ENCODE measurements at regions not wholly inside any gene's neighbourhood (a gene's known extent, or its start where the extent isn't known, plus 50 kb on each side); places are given as distances from the start of the nearest gene placed in this dataset.

DNA sequence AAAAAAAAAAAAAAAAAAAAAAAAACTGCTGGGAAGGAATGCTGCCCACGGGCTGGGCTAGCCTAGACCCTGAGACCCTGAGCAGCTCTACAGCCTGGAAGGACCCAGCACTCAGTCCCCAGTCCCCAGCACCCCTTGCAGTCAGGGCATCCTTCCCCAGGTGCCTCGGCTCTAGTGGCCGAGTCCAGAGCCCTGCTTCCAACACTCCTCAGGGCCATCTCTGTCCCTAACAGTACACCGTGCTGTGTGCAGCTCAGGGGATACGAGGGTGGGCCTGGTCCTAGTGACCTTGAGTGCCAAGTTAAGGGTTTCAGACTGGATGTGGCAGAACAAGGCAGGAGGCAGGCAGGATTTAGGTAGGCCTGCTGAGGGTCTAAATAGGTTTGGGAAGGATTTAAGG, 50.2 kb upstream of the LRP8 start:
- Mint-ChIP-seq H3K36me3 (ENCODE audit: insufficient read depth, unreplicated experiment) (no peaks in the 10 kb centered on the region), H3K4me3 (ENCODE audit: low read depth, unreplicated experiment) (no peak overlapping the region), H3K9me3 (ENCODE audit: low read depth, unreplicated experiment) (no peaks in the 10 kb centered on the region), H3K27me3 (ENCODE audit: unreplicated experiment) (peaks cover 33% of the 10 kb centered on the region), H3K4me1 (ENCODE audit: low read depth, unreplicated experiment) (peaks cover 14% of the 10 kb centered on the region), H3K27ac (ENCODE audit: unreplicated experiment) (no peak overlapping the region)
- intact Hi-C loops (cut with micrococcal nuclease; ENCODE audit: unreplicated experiment) = no loop called here
- CTCF ChIA-PET = interaction anchor here (0.6 kb wide), 1 partner anchor 54 kb away, joined by 3 read pairs; no protein-coding TSS in a partner anchor
- TF ChIP-seq, protein P1, sequence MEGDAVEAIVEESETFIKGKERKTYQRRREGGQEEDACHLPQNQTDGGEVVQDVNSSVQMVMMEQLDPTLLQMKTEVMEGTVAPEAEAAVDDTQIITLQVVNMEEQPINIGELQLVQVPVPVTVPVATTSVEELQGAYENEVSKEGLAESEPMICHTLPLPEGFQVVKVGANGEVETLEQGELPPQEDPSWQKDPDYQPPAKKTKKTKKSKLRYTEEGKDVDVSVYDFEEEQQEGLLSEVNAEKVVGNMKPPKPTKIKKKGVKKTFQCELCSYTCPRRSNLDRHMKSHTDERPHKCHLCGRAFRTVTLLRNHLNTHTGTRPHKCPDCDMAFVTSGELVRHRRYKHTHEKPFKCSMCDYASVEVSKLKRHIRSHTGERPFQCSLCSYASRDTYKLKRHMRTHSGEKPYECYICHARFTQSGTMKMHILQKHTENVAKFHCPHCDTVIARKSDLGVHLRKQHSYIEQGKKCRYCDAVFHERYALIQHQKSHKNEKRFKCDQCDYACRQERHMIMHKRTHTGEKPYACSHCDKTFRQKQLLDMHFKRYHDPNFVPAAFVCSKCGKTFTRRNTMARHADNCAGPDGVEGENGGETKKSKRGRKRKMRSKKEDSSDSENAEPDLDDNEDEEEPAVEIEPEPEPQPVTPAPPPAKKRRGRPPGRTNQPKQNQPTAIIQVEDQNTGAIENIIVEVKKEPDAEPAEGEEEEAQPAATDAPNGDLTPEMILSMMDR (IDR thresholded peaks at IDR 0.05; ENCODE audit: unreplicated experiment) = no peak
- BruUV-seq (replicated peaks) = no TSS peak
- no peak for DNase-seq

- H3K27ac Mint-ChIP-seq (ENCODE audit: unreplicated experiment) = no peak overlapping the region
- H3K4me3 Mint-ChIP-seq (ENCODE audit: low read depth, unreplicated experiment) = no peak overlapping the region
- H3K9me3 Mint-ChIP-seq (ENCODE audit: low read depth, unreplicated experiment) = no peaks in the 10 kb centered on the region
- intact Hi-C loops (cut with micrococcal nuclease; ENCODE audit: unreplicated experiment) = no loop called here
- no peak for DNase-seq
- TF ChIP-seq, protein P1 (IDR thresholded peaks at IDR 0.05; ENCODE audit: unreplicated experiment) = no peak
- BruUV-seq (replicated peaks) = no TSS peak
- H3K4me1 Mint-ChIP-seq (ENCODE audit: low read depth, unreplicated experiment) = peaks cover 14% of the 10 kb centered on the region
- H3K36me3 Mint-ChIP-seq (ENCODE audit: insufficient read depth, unreplicated experiment) = no peaks in the 10 kb centered on the region
- peaks cover 33% of the 10 kb centered on the region for H3K27me3 Mint-ChIP-seq (ENCODE audit: unreplicated experiment)
- CTCF ChIA-PET = no interaction called here
Measured at GRCh38 chr1:53378932-53379661, 51.2 kb upstream of the LRP8 start.

DNA sequence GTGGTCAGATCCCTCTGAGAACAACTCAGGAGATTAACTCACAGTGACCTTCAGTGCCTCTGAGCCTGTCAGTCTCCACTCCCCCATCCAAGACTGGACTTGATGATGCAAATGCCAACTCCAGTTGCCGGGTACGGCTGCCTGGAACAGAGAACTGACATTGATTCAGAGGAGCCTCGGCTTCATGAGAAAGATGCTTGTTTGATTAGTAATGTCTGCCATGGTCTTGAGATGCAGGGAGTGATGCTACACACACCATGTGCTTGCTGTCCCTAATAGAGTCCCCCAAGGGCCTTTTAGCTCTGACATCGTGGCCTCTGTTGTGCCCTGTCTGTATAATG, 51.8 kb upstream of the LRP8 start:
- no peak for DNase-seq
- intact Hi-C loops (cut with micrococcal nuclease; ENCODE audit: unreplicated experiment) = no loop called here
- peaks cover 32% of the 10 kb centered on the region for H3K27me3 Mint-ChIP-seq (ENCODE audit: unreplicated experiment)
- no peak overlapping the region for H3K27ac Mint-ChIP-seq (ENCODE audit: unreplicated experiment)
- no peaks in the 10 kb centered on the region for H3K36me3 Mint-ChIP-seq (ENCODE audit: insufficient read depth, unreplicated experiment)
- TF ChIP-seq, protein P1 (IDR thresholded peaks at IDR 0.05; ENCODE audit: unreplicated experiment) = no peak
- CTCF ChIA-PET = no interaction called here
- H3K4me3 Mint-ChIP-seq (ENCODE audit: low read depth, unreplicated experiment) = no peak overlapping the region
- H3K4me1 Mint-ChIP-seq (ENCODE audit: low read depth, unreplicated experiment) = peaks cover 14% of the 10 kb centered on the region
- no TSS peak for BruUV-seq (replicated peaks)
- no peaks in the 10 kb centered on the region for H3K9me3 Mint-ChIP-seq (ENCODE audit: low read depth, unreplicated experiment)

DNA sequence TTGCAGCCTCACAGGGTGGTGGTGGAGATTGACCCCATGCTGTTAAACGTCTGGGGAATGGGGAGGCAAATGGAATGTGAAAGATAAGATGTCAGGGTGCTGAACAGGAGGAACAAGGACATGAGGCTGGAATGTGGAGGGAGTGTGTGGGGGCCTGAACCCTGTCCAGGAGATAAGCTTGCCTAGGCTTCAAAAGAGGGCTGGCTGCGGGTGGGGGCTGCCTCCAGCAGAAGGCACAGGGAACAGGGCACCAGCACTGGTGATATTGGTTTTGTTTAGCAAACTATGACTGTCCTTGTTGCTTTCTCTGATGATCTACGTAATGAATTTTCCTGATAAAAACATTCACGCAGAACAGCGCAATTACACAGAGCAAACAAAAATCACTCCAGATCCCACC, 52.4 kb upstream of the LRP8 start:
- CTCF ChIA-PET = no interaction called here
- H3K27ac Mint-ChIP-seq (ENCODE audit: unreplicated experiment) = no peak overlapping the region
- H3K27me3 Mint-ChIP-seq (ENCODE audit: unreplicated experiment) = peaks cover 28% of the 10 kb centered on the region
- H3K9me3 Mint-ChIP-seq (ENCODE audit: low read depth, unreplicated experiment) = no peaks in the 10 kb centered on the region
- intact Hi-C loops (cut with micrococcal nuclease; ENCODE audit: unreplicated experiment) = no loop called here
- no TSS peak for BruUV-seq (replicated peaks)
- TF ChIP-seq, protein P1 (IDR thresholded peaks at IDR 0.05; ENCODE audit: unreplicated experiment) = no peak
- H3K4me3 Mint-ChIP-seq (ENCODE audit: low read depth, unreplicated experiment) = no peak overlapping the region
- peaks cover 14% of the 10 kb centered on the region for H3K4me1 Mint-ChIP-seq (ENCODE audit: low read depth, unreplicated experiment)
- no peak for DNase-seq
- H3K36me3 Mint-ChIP-seq (ENCODE audit: insufficient read depth, unreplicated experiment) = no peaks in the 10 kb centered on the region
